Memory B cell (primary cell): ENCODE measurements at regions not wholly inside any gene's neighbourhood (a gene's known extent, or its start where the extent isn't known, plus 50 kb on each side); places are given as distances from the start of the nearest gene placed in this dataset.
"Not testable (repeated sequence)": the region's sequence is repeated elsewhere in the genome, so short reads cannot be mapped to it uniquely, and the experiment has no call there.

Source experiments
- ATAC-seq: fragments of 150-1000 bp; cut with Tn5 transposase; 2 replicates; pipeline ENCODE4 v1.10.0; 2021; ENCODE audit warnings: low read depth, mild to moderate bottlenecking, moderate library complexity
- DNase-seq, 2 donors: peaks; one replicate each; pipeline ENCODE4 v3.0.0; 2022; ENCODE audit warnings: low spot score in 2 of 2
- H3K27ac Mint-ChIP-seq: one replicate; pipeline ENCODE4 v1.8.0; 2022; ENCODE audit warnings: mild to moderate bottlenecking, moderate library complexity, mixed read lengths
- H3K27me3 Mint-ChIP-seq: one replicate; pipeline ENCODE4 v1.8.0; 2022; ENCODE audit warnings: mixed read lengths
- H3K36me3 Mint-ChIP-seq: one replicate; pipeline ENCODE4 v1.8.0; 2022; ENCODE audit warnings: mild to moderate bottlenecking, mixed read lengths
- H3K4me1 Mint-ChIP-seq: one replicate; pipeline ENCODE4 v1.8.0; 2022; ENCODE audit warnings: mixed read lengths
- H3K4me3 Mint-ChIP-seq: one replicate; pipeline ENCODE4 v1.8.0; 2022; ENCODE audit warnings: mild to moderate bottlenecking, moderate library complexity, mixed read lengths
- H3K9me3 Mint-ChIP-seq: one replicate; pipeline ENCODE4 v1.8.0; 2022; ENCODE audit warnings: mixed read lengths

- H3K27me3 Mint-ChIP-seq, H3K4me1 Mint-ChIP-seq, H3K9me3 Mint-ChIP-seq, H3K36me3 Mint-ChIP-seq, H3K4me3 Mint-ChIP-seq, DNase-seq, H3K27ac Mint-ChIP-seq, ATAC-seq: not testable (repeated sequence)
Observed at GRCh38 chr6:60760928-60761327, 1525.1 kb downstream of the KHDRBS2 start.

GRCh38 chr6:60759149-60759825 is 1526.7 kb downstream of the KHDRBS2 start:
- not testable (repeated sequence) for ATAC-seq, DNase-seq, H3K27ac Mint-ChIP-seq, H3K4me1 Mint-ChIP-seq, H3K27me3 Mint-ChIP-seq, H3K36me3 Mint-ChIP-seq, H3K9me3 Mint-ChIP-seq, H3K4me3 Mint-ChIP-seq

- H3K36me3 Mint-ChIP-seq, DNase-seq, H3K9me3 Mint-ChIP-seq, H3K4me1 Mint-ChIP-seq, ATAC-seq, H3K27ac Mint-ChIP-seq, H3K27me3 Mint-ChIP-seq, H3K4me3 Mint-ChIP-seq: not testable (repeated sequence)
Observed at GRCh38 chr6:60758725-60759124, 1527.3 kb downstream of the KHDRBS2 start.

- H3K4me1 Mint-ChIP-seq, result no peaks in the 10 kb centered on the region
- H3K4me3 Mint-ChIP-seq, result no peak overlapping the region
Observed at GRCh38 chr6:60754879-60755278, 1531.1 kb downstream of the KHDRBS2 start.

GRCh38 chr6:60750353-60751081 is 1535.5 kb downstream of the KHDRBS2 start:
- not testable (repeated sequence) for H3K4me3 Mint-ChIP-seq, H3K4me1 Mint-ChIP-seq, H3K36me3 Mint-ChIP-seq, ATAC-seq, H3K27ac Mint-ChIP-seq, DNase-seq, H3K27me3 Mint-ChIP-seq
- peaks cover 12% of the 10 kb centered on the region for H3K9me3 Mint-ChIP-seq

More at GRCh38 chr6:60754879-60755278, 1531.1 kb downstream of the KHDRBS2 start:
- Mint-ChIP-seq H3K27me3 (no peaks in the 10 kb centered on the region), H3K9me3 (peaks cover 12% of the 10 kb centered on the region), H3K36me3 (no peaks in the 10 kb centered on the region), H3K27ac (no peak overlapping the region)
- ATAC-seq (no peak), DNase-seq (no peak)

- H3K36me3 Mint-ChIP-seq, H3K27me3 Mint-ChIP-seq, H3K4me3 Mint-ChIP-seq, ATAC-seq, DNase-seq, H3K4me1 Mint-ChIP-seq, H3K27ac Mint-ChIP-seq: not testable (repeated sequence)
- peaks cover 13% of the 10 kb centered on the region for H3K9me3 Mint-ChIP-seq
Observed at GRCh38 chr6:60747765-60748556, 1538.1 kb downstream of the KHDRBS2 start.

GRCh38 chr6:60737764-60738425 is 1548.1 kb downstream of the KHDRBS2 start:
- ATAC-seq, result peak; percentile 57
- H3K27me3 Mint-ChIP-seq, H3K27ac Mint-ChIP-seq, DNase-seq, H3K9me3 Mint-ChIP-seq, H3K4me1 Mint-ChIP-seq, H3K36me3 Mint-ChIP-seq, H3K4me3 Mint-ChIP-seq: not testable (repeated sequence)

- not testable (repeated sequence) for ATAC-seq, H3K4me3 Mint-ChIP-seq, H3K36me3 Mint-ChIP-seq, H3K27ac Mint-ChIP-seq, H3K27me3 Mint-ChIP-seq, H3K4me1 Mint-ChIP-seq, DNase-seq, H3K9me3 Mint-ChIP-seq
Observed at GRCh38 chr6:60737315-60737714, 1548.7 kb downstream of the KHDRBS2 start.

GRCh38 chr6:60723935-60724334 is 1562.1 kb downstream of the KHDRBS2 start:
- not testable (repeated sequence) for H3K36me3 Mint-ChIP-seq, DNase-seq, H3K4me1 Mint-ChIP-seq, ATAC-seq, H3K27ac Mint-ChIP-seq, H3K27me3 Mint-ChIP-seq, H3K4me3 Mint-ChIP-seq, H3K9me3 Mint-ChIP-seq

- ATAC-seq, result no peak
- H3K9me3 Mint-ChIP-seq, result peaks cover 6% of the 10 kb centered on the region
- no peak overlapping the region for H3K4me3 Mint-ChIP-seq
- no peak for DNase-seq
- no peaks in the 10 kb centered on the region for H3K4me1 Mint-ChIP-seq
- no peaks in the 10 kb centered on the region for H3K36me3 Mint-ChIP-seq
- no peak overlapping the region for H3K27ac Mint-ChIP-seq
- no peaks in the 10 kb centered on the region for H3K27me3 Mint-ChIP-seq
Observed at GRCh38 chr6:60695232-60695631, 1590.8 kb downstream of the KHDRBS2 start.

- Mint-ChIP-seq H3K27me3 (no peaks in the 10 kb centered on the region), H3K4me1 (no peaks in the 10 kb centered on the region), H3K4me3 (no peak overlapping the region), H3K27ac (no peak overlapping the region), H3K9me3 (peaks cover 11% of the 10 kb centered on the region), H3K36me3 (no peaks in the 10 kb centered on the region)
- ATAC-seq (no peak), DNase-seq (no peak)
Observed at GRCh38 chr6:60687085-60687484, 1598.9 kb downstream of the KHDRBS2 start.

GRCh38 chr6:60681806-60682205 is 1604.2 kb downstream of the KHDRBS2 start:
- DNase-seq, result no peak
- Mint-ChIP-seq H3K36me3 (no peaks in the 10 kb centered on the region), H3K27me3 (no peaks in the 10 kb centered on the region), H3K27ac (no peak overlapping the region), H3K9me3 (peaks cover 19% of the 10 kb centered on the region), H3K4me1 (no peaks in the 10 kb centered on the region), H3K4me3 (no peak overlapping the region)
- no peak for ATAC-seq

GRCh38 chr6:60679175-60679574 is 1606.8 kb downstream of the KHDRBS2 start:
- ATAC-seq (no peak), DNase-seq (no peak)
- Mint-ChIP-seq H3K9me3 (peaks cover 19% of the 10 kb centered on the region), H3K4me3 (no peak overlapping the region), H3K36me3 (no peaks in the 10 kb centered on the region), H3K27me3 (no peaks in the 10 kb centered on the region), H3K27ac (no peak overlapping the region), H3K4me1 (no peaks in the 10 kb centered on the region)

- ATAC-seq (no peak), DNase-seq (no peak)
- no peaks in the 10 kb centered on the region for H3K27me3 Mint-ChIP-seq
- no peak overlapping the region for H3K27ac Mint-ChIP-seq
- peaks cover 8% of the 10 kb centered on the region for H3K9me3 Mint-ChIP-seq
- H3K4me1 Mint-ChIP-seq, result no peaks in the 10 kb centered on the region
- H3K36me3 Mint-ChIP-seq, result no peaks in the 10 kb centered on the region
- no peak overlapping the region for H3K4me3 Mint-ChIP-seq
Observed at GRCh38 chr6:60671369-60671768, 1614.7 kb downstream of the KHDRBS2 start.
